ENCODE measurements at regions not wholly inside any gene's neighbourhood (a gene's known extent, or its start where the extent isn't known, plus 50 kb on each side); places are given as distances from the start of the nearest gene placed in this dataset.
"Not testable (repeated sequence)": the region's sequence is repeated elsewhere in the genome, so short reads cannot be mapped to it uniquely, and the experiment has no call there.

DNA sequence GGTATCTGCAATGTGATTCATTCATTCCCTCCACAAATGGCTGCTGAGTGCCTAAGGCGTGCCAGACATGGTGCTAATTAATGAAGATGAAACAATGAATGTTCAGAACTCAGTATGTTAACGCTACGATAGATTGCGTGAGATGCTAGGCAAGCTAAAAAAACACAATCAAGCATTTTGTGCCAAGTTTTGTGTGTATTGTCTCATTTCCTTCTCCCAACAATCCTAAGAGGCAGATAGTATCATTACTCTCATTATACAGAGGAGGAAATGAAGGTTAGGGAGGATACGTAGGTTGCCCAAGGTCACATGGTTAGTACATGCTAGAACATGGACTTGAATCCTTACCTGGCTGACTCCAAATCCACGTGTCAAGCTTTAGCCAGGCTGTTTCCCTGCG, 264.4 kb downstream of the EFCAB11 start:
- Histone ChIP-seq H3K4me3 (no peak overlapping the region), H3K27me3 (no peaks in the 10 kb centered on the region), H3K27ac (no peak overlapping the region), H3K9me3 (no peaks in the 10 kb centered on the region), H3K36me3 (no peaks in the 10 kb centered on the region), H3K4me1 (no peaks in the 10 kb centered on the region)
- DNase-seq (no peak), ATAC-seq (no peak)
- 80% methylated on average over 5 of the region's 7 CpGs for WGBS (ENCODE audit: insufficient coverage, low coverage, low lambda C conversion rate, missing lambda C conversion rate)
- intact Hi-C loops (cut with DNase I): no loop called here
- no peak for TF ChIP-seq POLR2A (IDR thresholded peaks at IDR 0.05)
- TF ChIP-seq, protein P1, sequence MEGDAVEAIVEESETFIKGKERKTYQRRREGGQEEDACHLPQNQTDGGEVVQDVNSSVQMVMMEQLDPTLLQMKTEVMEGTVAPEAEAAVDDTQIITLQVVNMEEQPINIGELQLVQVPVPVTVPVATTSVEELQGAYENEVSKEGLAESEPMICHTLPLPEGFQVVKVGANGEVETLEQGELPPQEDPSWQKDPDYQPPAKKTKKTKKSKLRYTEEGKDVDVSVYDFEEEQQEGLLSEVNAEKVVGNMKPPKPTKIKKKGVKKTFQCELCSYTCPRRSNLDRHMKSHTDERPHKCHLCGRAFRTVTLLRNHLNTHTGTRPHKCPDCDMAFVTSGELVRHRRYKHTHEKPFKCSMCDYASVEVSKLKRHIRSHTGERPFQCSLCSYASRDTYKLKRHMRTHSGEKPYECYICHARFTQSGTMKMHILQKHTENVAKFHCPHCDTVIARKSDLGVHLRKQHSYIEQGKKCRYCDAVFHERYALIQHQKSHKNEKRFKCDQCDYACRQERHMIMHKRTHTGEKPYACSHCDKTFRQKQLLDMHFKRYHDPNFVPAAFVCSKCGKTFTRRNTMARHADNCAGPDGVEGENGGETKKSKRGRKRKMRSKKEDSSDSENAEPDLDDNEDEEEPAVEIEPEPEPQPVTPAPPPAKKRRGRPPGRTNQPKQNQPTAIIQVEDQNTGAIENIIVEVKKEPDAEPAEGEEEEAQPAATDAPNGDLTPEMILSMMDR (IDR thresholded peaks at IDR 0.05): no peak

DNA sequence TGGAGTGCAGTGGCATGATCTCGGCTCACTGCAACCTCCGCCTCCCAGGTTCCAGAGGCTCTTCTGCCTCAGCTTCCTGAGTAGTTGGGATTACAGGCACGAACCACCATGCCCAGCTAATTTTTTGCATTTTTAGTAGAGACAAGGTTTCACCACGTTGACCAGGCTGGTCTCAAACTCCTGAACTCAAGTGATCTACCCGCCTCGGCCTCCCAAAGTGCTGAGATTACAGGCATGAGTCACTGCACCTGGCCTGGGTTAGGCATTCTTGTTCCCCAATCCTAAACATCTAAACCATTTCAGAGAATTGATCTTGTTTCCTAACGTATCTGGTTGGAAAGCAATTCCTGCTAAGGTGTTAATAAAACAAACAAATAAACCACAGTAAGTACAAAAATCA, 264.8 kb downstream of the EFCAB11 start:
- ATAC-seq; H3K27me3 ChIP-seq; H3K4me1 ChIP-seq; H3K9me3 ChIP-seq; DNase-seq; H3K27ac ChIP-seq; intact Hi-C loops (cut with DNase I); H3K4me3 ChIP-seq; H3K36me3 ChIP-seq: not testable (repeated sequence)
- 71% methylated on average over 3 of the region's 7 CpGs for WGBS (ENCODE audit: insufficient coverage, low coverage, low lambda C conversion rate, missing lambda C conversion rate)

DNA sequence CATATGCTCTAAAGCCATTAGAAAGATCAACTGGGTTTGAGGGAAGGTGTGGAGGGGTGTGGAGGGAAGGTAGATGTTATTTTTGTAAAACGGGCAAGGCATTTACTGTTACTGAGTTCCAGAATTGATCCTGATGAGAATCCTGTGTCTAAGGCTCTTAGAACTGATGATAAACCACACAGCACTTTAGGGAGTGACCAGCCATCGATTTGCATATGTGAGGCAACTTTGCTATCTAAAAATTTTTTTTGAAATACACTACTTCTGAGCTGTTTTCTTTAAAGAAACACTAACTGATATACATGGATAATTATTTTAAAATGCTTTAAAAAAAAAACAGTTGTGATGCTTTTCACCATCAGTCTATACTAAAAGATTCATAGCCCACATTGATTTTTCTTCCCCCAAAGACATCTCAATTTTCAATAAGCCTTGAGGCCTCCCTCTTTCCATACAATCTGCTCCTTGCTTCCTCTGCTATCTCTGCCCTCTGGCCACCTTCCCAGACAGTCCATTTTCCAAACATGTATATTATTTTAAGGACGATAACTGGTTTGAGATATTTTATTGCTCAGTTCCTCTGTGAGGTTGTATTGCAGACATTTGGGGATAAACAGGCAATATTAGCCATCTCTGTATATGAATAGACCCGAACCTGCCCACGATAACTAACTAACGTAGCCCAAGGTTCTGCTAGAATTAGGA, 265.9 kb downstream of the EFCAB11 start:
- TF ChIP-seq, protein P1 (IDR thresholded peaks at IDR 0.05): no peak
- TF ChIP-seq POLR2A (IDR thresholded peaks at IDR 0.05): no peak
- no peaks in the 10 kb centered on the region for H3K27me3 ChIP-seq
- H3K36me3 ChIP-seq: no peaks in the 10 kb centered on the region
- H3K4me3 ChIP-seq: no peak overlapping the region
- DNase-seq: no peak
- H3K27ac ChIP-seq: no peak overlapping the region
- WGBS (ENCODE audit: insufficient coverage, low coverage, low lambda C conversion rate, missing lambda C conversion rate): 63% methylated on average over 6 of the region's 6 CpGs
- no peak for ATAC-seq
- no peaks in the 10 kb centered on the region for H3K4me1 ChIP-seq
- no peaks in the 10 kb centered on the region for H3K9me3 ChIP-seq
- intact Hi-C loops (cut with DNase I): no loop called here

DNA sequence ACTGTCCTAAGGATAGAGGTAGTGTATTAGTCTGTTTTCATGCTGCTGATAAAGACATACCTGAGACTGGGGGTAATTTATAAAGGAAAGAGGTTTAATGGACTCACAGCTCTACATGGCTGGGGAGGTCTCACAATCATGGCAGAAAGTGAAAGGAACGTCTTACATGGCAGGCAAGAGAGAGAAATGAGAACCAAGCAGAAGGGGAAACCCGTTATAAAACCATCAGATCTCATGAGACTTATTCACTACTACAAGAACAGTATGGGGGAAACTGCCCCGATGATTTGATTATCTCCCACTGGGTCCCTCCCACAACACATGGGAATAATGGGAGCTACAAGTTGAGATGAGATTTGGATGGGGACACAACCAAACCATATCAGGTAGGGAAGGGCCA, 267.4 kb downstream of the EFCAB11 start:
- ATAC-seq; H3K27ac ChIP-seq; intact Hi-C loops (cut with DNase I); H3K4me3 ChIP-seq; DNase-seq; H3K9me3 ChIP-seq; H3K4me1 ChIP-seq; H3K27me3 ChIP-seq; H3K36me3 ChIP-seq: not testable (repeated sequence)
- 51% methylated on average over 2 of the region's 3 CpGs for WGBS (ENCODE audit: insufficient coverage, low coverage, low lambda C conversion rate, missing lambda C conversion rate)

DNA sequence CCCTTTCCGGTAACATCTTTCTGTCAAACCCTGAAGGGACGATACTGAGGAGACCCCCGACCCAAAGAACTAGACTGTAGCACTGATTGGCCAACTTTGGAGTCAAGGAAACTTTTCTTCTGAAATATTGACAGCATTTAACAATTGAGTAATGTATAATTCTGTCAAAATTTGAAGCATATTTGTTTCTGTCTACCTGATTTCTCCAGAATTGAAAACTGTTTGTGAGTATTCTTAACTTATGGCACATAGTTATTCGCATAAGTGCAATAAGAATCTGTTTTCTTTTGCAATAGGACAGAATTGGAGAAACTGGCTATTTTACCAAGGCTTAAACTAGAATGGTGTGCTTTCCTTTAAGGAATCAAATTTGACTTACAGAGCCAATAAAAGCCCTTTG, 267.1 kb upstream of the FOXN3 start:
- no peaks in the 10 kb centered on the region for H3K27me3 ChIP-seq
- 92% methylated on average over 4 of the region's 4 CpGs for WGBS (ENCODE audit: insufficient coverage, low coverage, low lambda C conversion rate, missing lambda C conversion rate)
- H3K9me3 ChIP-seq: no peaks in the 10 kb centered on the region
- no peak for DNase-seq
- H3K36me3 ChIP-seq: no peaks in the 10 kb centered on the region
- TF ChIP-seq POLR2A (IDR thresholded peaks at IDR 0.05): no peak
- TF ChIP-seq, protein P1 (IDR thresholded peaks at IDR 0.05): no peak
- ATAC-seq: no peak
- peaks cover 0 to 17% (median 6%) of the 10 kb centered on the region in 4 donors for H3K4me1 ChIP-seq
- no peak overlapping the region for H3K27ac ChIP-seq
- intact Hi-C loops (cut with DNase I): no loop called here
- H3K4me3 ChIP-seq: no peak overlapping the region

Measured in right lobe of liver (tissue), 6 donors.